ENCODE measurements at regions not wholly inside any gene's neighbourhood (a gene's known extent, or its start where the extent isn't known, plus 50 kb on each side); places are given as distances from the start of the nearest gene placed in this dataset.

GRCh38 chr2:145652571-145653545 is 1132.9 kb upstream of the ZEB2 start:
- Histone ChIP-seq H3K27me3 (ENCODE audit: control insufficient read depth, insufficient read depth, low read length) (no peaks in the 10 kb centered on the region), H3K4me3 (ENCODE audit: low read depth, low read length) (no peak overlapping the region), H3K36me3 (ENCODE audit: control insufficient read depth, insufficient read depth, low read length) (no peaks in the 10 kb centered on the region)
- TF ChIP-seq CTCF (IDR thresholded peaks at IDR 0.05; ENCODE audit: insufficient read depth, low read length, severe bottlenecking): no peak
- no peak for FAIRE-seq
- peak; percentile 98 for DNase-seq (ENCODE audit: low read depth)

GRCh38 chr2:145652036-145652435 is 1132.1 kb upstream of the ZEB2 start:
- DNase-seq (ENCODE audit: low read depth) (no peak), FAIRE-seq (no peak)
- no peak overlapping the region for H3K4me3 ChIP-seq (ENCODE audit: low read depth, low read length)
- no peaks in the 10 kb centered on the region for H3K36me3 ChIP-seq (ENCODE audit: control insufficient read depth, insufficient read depth, low read length)
- no peak for TF ChIP-seq CTCF (IDR thresholded peaks at IDR 0.05; ENCODE audit: insufficient read depth, low read length, severe bottlenecking)
- H3K27me3 ChIP-seq (ENCODE audit: control insufficient read depth, insufficient read depth, low read length): no peaks in the 10 kb centered on the region

- TF ChIP-seq CTCF (IDR thresholded peaks at IDR 0.05; ENCODE audit: insufficient read depth, low read length, severe bottlenecking): no peak
- no peak overlapping the region for H3K4me3 ChIP-seq (ENCODE audit: low read depth, low read length)
- DNase-seq (ENCODE audit: low read depth): no peak
- H3K27me3 ChIP-seq (ENCODE audit: control insufficient read depth, insufficient read depth, low read length): no peaks in the 10 kb centered on the region
- no peak for FAIRE-seq
- no peaks in the 10 kb centered on the region for H3K36me3 ChIP-seq (ENCODE audit: control insufficient read depth, insufficient read depth, low read length)
These were observed 1130.3 kb upstream of the ZEB2 start for GRCh38 chr2:145650226-145650625.

- H3K27me3 ChIP-seq (ENCODE audit: control insufficient read depth, insufficient read depth, low read length): no peaks in the 10 kb centered on the region
- DNase-seq (ENCODE audit: low read depth) (no peak), FAIRE-seq (no peak)
- no peaks in the 10 kb centered on the region for H3K36me3 ChIP-seq (ENCODE audit: control insufficient read depth, insufficient read depth, low read length)
- H3K4me3 ChIP-seq (ENCODE audit: low read depth, low read length): no peak overlapping the region
- no peak for TF ChIP-seq CTCF (IDR thresholded peaks at IDR 0.05; ENCODE audit: insufficient read depth, low read length, severe bottlenecking)
These were observed 1129.1 kb upstream of the ZEB2 start for GRCh38 chr2:145649061-145649460.

- no peaks in the 10 kb centered on the region for H3K36me3 ChIP-seq (ENCODE audit: control insufficient read depth, insufficient read depth, low read length)
- no peak for TF ChIP-seq CTCF (IDR thresholded peaks at IDR 0.05; ENCODE audit: insufficient read depth, low read length, severe bottlenecking)
- no peak for FAIRE-seq
- DNase-seq (ENCODE audit: low read depth): no peak
- H3K4me3 ChIP-seq (ENCODE audit: low read depth, low read length): no peak overlapping the region
- no peaks in the 10 kb centered on the region for H3K27me3 ChIP-seq (ENCODE audit: control insufficient read depth, insufficient read depth, low read length)
These were observed 1124.9 kb upstream of the ZEB2 start for GRCh38 chr2:145644820-145645302.

All from bronchial epithelial cell (primary cell).